HepG2 (cell line): ENCODE measurements at regions not wholly inside any gene's neighbourhood (a gene's known extent, or its start where the extent isn't known, plus 50 kb on each side); places are given as distances from the start of the nearest gene placed in this dataset.

ENCODE experiments used
- ATAC-seq: fragments of 200-7000 bp; cut with Tn5 transposase; 3 replicates; pipeline ENCODE4 v1.9.1; 2020; ENCODE audit warnings: mild to moderate bottlenecking, moderate library complexity
- BruUV-seq: library from RNA; stranded (reverse); fragments of 400-500 nt; replicated peaks from 2 replicates; lab custom pipeline; 2021; lab: Mats Ljungman, UMichigan
- CTCF ChIA-PET: fragments of 300-600 bp; formaldehyde crosslinking; extraction: SDS; loops from one replicate; lab custom pipeline; 2021; ENCODE audit warnings: low total read pairs, inconsistent platforms, low intra/inter-chr PET ratio; lab: Yijun Ruan, JAX
- POLR2A ChIA-PET: fragments of 350-600 bp; sonication (Branson Sonifier 250); formaldehyde crosslinking; loops from one replicate; lab custom pipeline; 2020; ENCODE audit warnings: antibody characterized with exemption, inconsistent platforms; lab: Yijun Ruan, JAX
- DNase-seq: peaks from one replicate; pipeline ENCODE4 v3.0.0-alpha.2; 2015; ENCODE audit warnings: low spot score
- FAIRE-seq: peaks from 3 replicates; lab custom pipeline; 2011; peaks lifted over from hg19 to GRCh38; lab: Jason Lieb, UNC
- H2AFZ ChIP-seq: one replicate; pipeline ENCODE4 v1.6.1; 2011; ENCODE audit warnings: low read length, inconsistent platforms
- H3K27ac ChIP-seq: fragments of 300-600 bp; 3 replicates; pipeline ENCODE4 v1.8.0; 2011; ENCODE audit warnings: mixed run types, mild to moderate bottlenecking, mixed read lengths, low read length, inconsistent platforms; ENCODE audit not compliant: insufficient read depth; ENCODE audit errors: extremely low read length
- H3K27me3 ChIP-seq, 2 experiments: fragments of 200-600 bp in 1 of 2; 2 replicates in 1 of 2; 3 replicates in 1 of 2; pipeline versions ENCODE4 v1.6.0 to v1.8.0; 2011; ENCODE audit warnings: low read length in 2 of 2, mild to moderate bottlenecking in 2 of 2, moderate library complexity in 2 of 2, inconsistent platforms in 1 of 2; ENCODE audit not compliant: insufficient read depth in 2 of 2, control insufficient read depth in 1 of 2
- H3K36me3 ChIP-seq, 2 experiments: fragments of 200-600 bp in 1 of 2; replicated peaks in 1 of 2; 2 replicates in 1 of 2; 3 replicates in 1 of 2; pipeline versions ENCODE4 v1.5.1 to v1.8.0; 2011; ENCODE audit warnings: low read length in 2 of 2, inconsistent platforms in 1 of 2; ENCODE audit not compliant: insufficient read depth in 2 of 2, control insufficient read depth in 1 of 2
- H3K4me1 ChIP-seq: 2 replicates; pipeline ENCODE4 v1.5.1; 2012; ENCODE audit warnings: low read length, inconsistent platforms; ENCODE audit not compliant: insufficient read depth
- H3K4me2 ChIP-seq: 2 replicates; pipeline ENCODE4 v1.6.0; 2011; ENCODE audit warnings: low read depth, low read length, inconsistent platforms
- H3K4me3 ChIP-seq, 3 experiments: fragments of 200-600 bp in 1 of 3; sonication (generic), shearing (Covaris generic) in 1 of 3; replicated peaks in 1 of 3; 2 replicates each; pipeline ENCODE4 v1.5.1; 2011 to 2016; ENCODE audit warnings: low read length in 3 of 3, inconsistent platforms in 2 of 3, low read depth in 2 of 3, mild to moderate bottlenecking in 2 of 3, control low read depth in 1 of 3, mixed read lengths in 1 of 3; ENCODE audit not compliant: insufficient read depth in 1 of 3
- H3K79me2 ChIP-seq: one replicate; pipeline ENCODE4 v1.6.1; 2011; ENCODE audit warnings: low read length, inconsistent platforms; ENCODE audit not compliant: insufficient read depth
- H3K9ac ChIP-seq: 2 replicates; pipeline ENCODE4 v1.6.0; 2011; ENCODE audit warnings: mild to moderate bottlenecking, low read depth, low read length, inconsistent platforms; ENCODE audit not compliant: insufficient read depth
- H3K9me3 ChIP-seq: 2 replicates; pipeline ENCODE4 v1.5.1; 2012; ENCODE audit warnings: mild to moderate bottlenecking, low read length
- H4K20me1 ChIP-seq: 2 replicates; pipeline ENCODE4 v1.6.0; 2011; ENCODE audit warnings: inconsistent platforms, mild to moderate bottlenecking, low read length, moderate library complexity; ENCODE audit not compliant: insufficient read depth
- FOSL1 ChIP-seq: sonication (generic); formaldehyde crosslinking; IDR thresholded peaks from 2 replicates; pipeline ENCODE4 v1.9.0; 2021; ENCODE audit warnings: missing genetic modification reagents, borderline replicate concordance
- FOXM1 ChIP-seq: sonication (generic); formaldehyde crosslinking; IDR thresholded peaks from 2 replicates; pipeline ENCODE4 v1.5.0; 2020; ENCODE audit warnings: missing genetic modification reagents
- MAFK ChIP-seq, 2 experiments: IDR thresholded peaks in 1 of 2; conservative IDR thresholded peaks in 1 of 2; 2 replicates each; pipeline ENCODE4 v1.6.1; 2011; ENCODE audit warnings: improper control_type of control experiment in 2 of 2, low read length in 2 of 2
- NFATC3 ChIP-seq: sonication (generic); formaldehyde crosslinking; IDR thresholded peaks from 2 replicates; pipeline ENCODE4 v1.5.1; 2020; ENCODE audit warnings: mild to moderate bottlenecking, missing genetic modification reagents
- NR2F2 ChIP-seq: IDR thresholded peaks from 2 replicates; pipeline ENCODE4 v1.6.1; 2012; ENCODE audit warnings: low read depth, inconsistent platforms, borderline replicate concordance
- SYNCRIP ChIP-seq: fragments of 200-400 bp; formaldehyde crosslinking; IDR thresholded peaks from 2 replicates; pipeline ENCODE4 v1.6.1; 2018; ENCODE audit warnings: mild to moderate bottlenecking, low read depth, low read length; ENCODE audit not compliant: insufficient read depth
- ZBTB7A ChIP-seq: sonication (generic); formaldehyde crosslinking; IDR thresholded peaks from 2 replicates; pipeline ENCODE4 v1.8.0; 2022; ENCODE audit warnings: mild to moderate bottlenecking, missing genetic modification reagents
- ZNF460 ChIP-seq: sonication (generic); formaldehyde crosslinking; IDR thresholded peaks from 2 replicates; pipeline ENCODE4 v1.5.1; 2020; ENCODE audit warnings: missing genetic modification reagents, mild to moderate bottlenecking, borderline replicate concordance
- ZNF792 ChIP-seq: IDR thresholded peaks from 2 replicates; pipeline ENCODE4 v1.6.1; 2016
- WGBS: methylation state at CpG from one replicate; pipeline ENCODE4 v1.1.6; 2017; ENCODE audit warnings: low lambda C conversion rate; 5-methylcytosine and 5-hydroxymethylcytosine counted together
- in situ Hi-C: cut with HindIII; loops from 2 replicates; pipeline ENCODE4 v1.10.0; 2017; ENCODE audit warnings: low pct_unique_long_range_greater_than_20kb; ENCODE audit not compliant: extremely low pct_ligation_motif_present
- intact Hi-C: fragments of 100-400 bp; cut with micrococcal nuclease; formaldehyde crosslinking; loops from one replicate; pipeline ENCODE4 v1.10.0; 2022; ENCODE audit not compliant: unreplicated experiment
- TF ChIP-seq, protein P1 (sequence below), 2 experiments: sonication (generic) in 1 of 2; formaldehyde crosslinking in 1 of 2; IDR thresholded peaks; 2 replicates each; pipeline versions ENCODE4 v1.4.0 to v1.6.1; 2016 to 2020; ENCODE audit warnings: borderline replicate concordance in 1 of 2, low read depth in 1 of 2, mild to moderate bottlenecking in 1 of 2, missing genetic modification reagents in 1 of 2

- H3K9me3 ChIP-seq = peaks cover 82% of the 10 kb centered on the region
- ATAC-seq (no peak), DNase-seq (no peak), FAIRE-seq (no peak)
- no peak overlapping the region for H3K4me3 ChIP-seq
- no peak overlapping the region for H2AFZ ChIP-seq
- H3K36me3 ChIP-seq = no peaks in the 10 kb centered on the region
- POLR2A ChIA-PET = no interaction called here
- intact Hi-C loops (no loop called here), in situ Hi-C loops (no loop called here)
- no peaks in the 10 kb centered on the region for H4K20me1 ChIP-seq
- no peak for TF ChIP-seq SYNCRIP
- TF ChIP-seq FOXM1 = no peak
- no peak for TF ChIP-seq NR2F2
- TF ChIP-seq NFATC3 = no peak
- TF ChIP-seq ZNF792 = no peak
- no peak for TF ChIP-seq FOSL1 (CRISPR knock-in tag)
- TF ChIP-seq, protein P1, sequence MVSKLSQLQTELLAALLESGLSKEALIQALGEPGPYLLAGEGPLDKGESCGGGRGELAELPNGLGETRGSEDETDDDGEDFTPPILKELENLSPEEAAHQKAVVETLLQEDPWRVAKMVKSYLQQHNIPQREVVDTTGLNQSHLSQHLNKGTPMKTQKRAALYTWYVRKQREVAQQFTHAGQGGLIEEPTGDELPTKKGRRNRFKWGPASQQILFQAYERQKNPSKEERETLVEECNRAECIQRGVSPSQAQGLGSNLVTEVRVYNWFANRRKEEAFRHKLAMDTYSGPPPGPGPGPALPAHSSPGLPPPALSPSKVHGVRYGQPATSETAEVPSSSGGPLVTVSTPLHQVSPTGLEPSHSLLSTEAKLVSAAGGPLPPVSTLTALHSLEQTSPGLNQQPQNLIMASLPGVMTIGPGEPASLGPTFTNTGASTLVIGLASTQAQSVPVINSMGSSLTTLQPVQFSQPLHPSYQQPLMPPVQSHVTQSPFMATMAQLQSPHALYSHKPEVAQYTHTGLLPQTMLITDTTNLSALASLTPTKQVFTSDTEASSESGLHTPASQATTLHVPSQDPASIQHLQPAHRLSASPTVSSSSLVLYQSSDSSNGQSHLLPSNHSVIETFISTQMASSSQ (IDR thresholded peaks at IDR 0.05; ENCODE audit: low read depth) = no peak
- TF ChIP-seq, protein P1 (CRISPR knock-in tag; IDR thresholded peaks at IDR 0.05; ENCODE audit: borderline replicate concordance) = no peak
- no peak for TF ChIP-seq ZNF460 (CRISPR knock-in tag)
- no peak for TF ChIP-seq ZBTB7A (CRISPR knock-in tag)
- TF ChIP-seq MAFK (conservative IDR thresholded peaks at IDR 0.05 in 1 of 2, IDR thresholded peaks at IDR 0.05 in 1 of 2; ENCODE audit: low read length in 2 of 2) = no peak
- no peaks in the 10 kb centered on the region for H3K4me1 ChIP-seq
- WGBS = 1% methylated on average over 7 of the region's 8 CpGs
- CTCF ChIA-PET = no interaction called here
- H3K79me2 ChIP-seq = no peaks in the 10 kb centered on the region
- H3K4me2 ChIP-seq = no peak overlapping the region
- no TSS peak for BruUV-seq
- H3K27ac ChIP-seq = no peak overlapping the region
- no peak overlapping the region for H3K9ac ChIP-seq
- no peaks in the 10 kb centered on the region for H3K27me3 ChIP-seq
These were observed 438.8 kb upstream of the EYS start for GRCh38 chr6:66145867-66146266.
